AG09319 (cell line): ENCODE measurements at regions not wholly inside any gene's neighbourhood (a gene's known extent, or its start where the extent isn't known, plus 50 kb on each side); places are given as distances from the start of the nearest gene placed in this dataset.

Source experiments
- DNase-seq: peaks from one replicate; pipeline ENCODE4 v3.0.0-alpha.2; 2010; ENCODE audit warnings: low read depth; ENCODE audit errors: extremely low read depth
- TF ChIP-seq, protein P1 (sequence below): IDR thresholded peaks from 2 replicates; pipeline ENCODE4 v1.5.1; 2011; ENCODE audit warnings: low read depth, mild to moderate bottlenecking, inconsistent platforms, low read length, moderate library complexity

DNA sequence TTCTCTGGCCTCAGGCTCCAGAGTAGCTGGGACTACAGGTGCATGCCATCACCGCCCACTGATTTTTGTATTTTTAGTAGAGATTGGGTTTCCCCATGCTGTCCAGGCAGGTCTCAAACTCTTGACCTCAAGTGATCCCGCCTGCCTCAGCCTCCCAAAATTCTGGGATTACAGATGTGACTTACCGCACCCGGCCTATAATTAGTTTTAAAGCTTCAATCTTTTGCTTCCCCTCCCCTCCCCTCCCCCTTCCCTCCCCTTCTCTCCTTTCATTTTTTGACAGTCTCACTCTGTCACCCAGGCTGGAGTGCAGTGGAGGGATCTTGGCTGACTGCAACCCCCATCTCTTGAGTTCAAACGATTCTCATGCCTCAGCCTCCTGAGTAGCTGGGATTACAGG lies 433.3 kb upstream of the EDIL3 start:
- TF ChIP-seq, protein P1, sequence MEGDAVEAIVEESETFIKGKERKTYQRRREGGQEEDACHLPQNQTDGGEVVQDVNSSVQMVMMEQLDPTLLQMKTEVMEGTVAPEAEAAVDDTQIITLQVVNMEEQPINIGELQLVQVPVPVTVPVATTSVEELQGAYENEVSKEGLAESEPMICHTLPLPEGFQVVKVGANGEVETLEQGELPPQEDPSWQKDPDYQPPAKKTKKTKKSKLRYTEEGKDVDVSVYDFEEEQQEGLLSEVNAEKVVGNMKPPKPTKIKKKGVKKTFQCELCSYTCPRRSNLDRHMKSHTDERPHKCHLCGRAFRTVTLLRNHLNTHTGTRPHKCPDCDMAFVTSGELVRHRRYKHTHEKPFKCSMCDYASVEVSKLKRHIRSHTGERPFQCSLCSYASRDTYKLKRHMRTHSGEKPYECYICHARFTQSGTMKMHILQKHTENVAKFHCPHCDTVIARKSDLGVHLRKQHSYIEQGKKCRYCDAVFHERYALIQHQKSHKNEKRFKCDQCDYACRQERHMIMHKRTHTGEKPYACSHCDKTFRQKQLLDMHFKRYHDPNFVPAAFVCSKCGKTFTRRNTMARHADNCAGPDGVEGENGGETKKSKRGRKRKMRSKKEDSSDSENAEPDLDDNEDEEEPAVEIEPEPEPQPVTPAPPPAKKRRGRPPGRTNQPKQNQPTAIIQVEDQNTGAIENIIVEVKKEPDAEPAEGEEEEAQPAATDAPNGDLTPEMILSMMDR: no peak
- DNase-seq: no peak

DNA sequence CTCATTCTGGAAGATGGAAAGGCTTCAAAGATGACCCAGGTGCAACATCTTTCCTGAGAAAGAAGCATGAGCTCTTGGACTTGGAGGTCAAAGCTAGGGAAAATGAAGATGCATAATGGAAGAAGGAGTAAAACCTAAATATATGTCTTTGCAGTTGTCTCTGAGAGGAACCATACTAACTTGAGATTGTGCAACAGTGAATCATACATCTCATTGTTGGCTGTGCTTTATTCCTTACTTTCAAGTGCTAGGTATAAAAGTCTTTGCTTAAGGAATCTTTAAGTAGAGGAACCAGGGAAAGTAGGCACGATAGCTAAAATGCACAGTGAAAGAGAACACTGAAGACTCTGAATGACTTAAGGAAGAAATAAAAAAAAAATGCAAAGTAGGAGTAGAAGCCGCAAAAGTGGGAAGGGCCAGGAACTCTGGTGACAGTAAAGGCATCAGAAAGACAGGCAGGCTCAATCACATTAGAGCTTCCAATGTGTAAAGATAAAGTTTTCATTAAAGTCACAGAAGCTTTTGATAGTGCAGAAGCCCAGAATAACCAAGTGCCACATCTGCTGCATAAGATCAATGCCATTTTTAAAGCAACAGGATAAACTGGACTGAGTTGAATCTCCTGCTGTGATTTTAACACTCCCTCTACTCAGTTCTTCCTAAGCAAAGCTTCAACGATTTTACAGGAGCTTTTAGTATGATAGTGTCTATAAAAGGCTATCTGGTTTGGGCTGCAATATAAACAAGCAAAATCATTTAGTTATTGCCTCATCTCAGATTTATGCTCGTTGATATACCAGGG lies 432.3 kb upstream of the EDIL3 start:
- DNase-seq: no peak
- TF ChIP-seq, protein P1: no peak

DNA sequence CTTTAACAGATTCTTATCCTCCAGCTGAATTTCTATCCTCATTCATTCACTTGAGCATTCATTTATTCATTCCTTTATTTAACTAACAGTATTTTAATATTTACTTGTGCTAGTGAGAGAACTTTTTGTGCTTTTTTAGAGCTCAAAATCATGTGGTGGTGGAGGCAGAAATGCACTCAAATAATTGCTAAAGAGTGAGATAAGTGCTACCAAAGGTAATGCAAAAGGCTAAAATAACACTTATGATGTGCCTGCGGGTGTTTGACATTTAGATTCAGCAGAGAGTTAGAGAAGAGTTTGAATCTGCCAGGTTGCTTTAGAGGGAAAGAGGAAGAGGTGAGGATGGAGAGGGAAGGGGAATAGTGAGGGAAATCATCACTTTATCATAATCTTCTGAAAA lies 431.5 kb upstream of the EDIL3 start:
- TF ChIP-seq, protein P1: no peak
- DNase-seq: no peak

DNA sequence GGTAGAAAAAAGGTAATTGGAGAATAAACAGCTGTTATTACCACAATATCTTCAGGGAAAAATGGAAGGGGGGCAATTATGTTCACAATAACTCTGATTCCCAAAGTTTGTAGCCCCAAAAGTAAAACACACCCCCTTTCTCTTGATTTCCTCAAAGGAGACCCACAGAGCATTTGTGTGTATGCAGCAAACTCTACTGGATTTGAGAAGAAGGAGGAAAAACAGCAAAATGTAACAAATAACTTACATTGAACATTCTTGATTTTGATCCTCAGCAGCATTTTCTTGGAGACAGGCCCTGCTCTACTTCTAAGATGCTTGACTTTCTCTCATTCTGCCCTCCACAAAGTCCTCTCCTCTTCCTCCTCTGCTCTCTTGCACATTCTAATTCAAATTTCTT lies 420.8 kb upstream of the EDIL3 start:
- no peak for DNase-seq
- TF ChIP-seq, protein P1: no peak

DNA sequence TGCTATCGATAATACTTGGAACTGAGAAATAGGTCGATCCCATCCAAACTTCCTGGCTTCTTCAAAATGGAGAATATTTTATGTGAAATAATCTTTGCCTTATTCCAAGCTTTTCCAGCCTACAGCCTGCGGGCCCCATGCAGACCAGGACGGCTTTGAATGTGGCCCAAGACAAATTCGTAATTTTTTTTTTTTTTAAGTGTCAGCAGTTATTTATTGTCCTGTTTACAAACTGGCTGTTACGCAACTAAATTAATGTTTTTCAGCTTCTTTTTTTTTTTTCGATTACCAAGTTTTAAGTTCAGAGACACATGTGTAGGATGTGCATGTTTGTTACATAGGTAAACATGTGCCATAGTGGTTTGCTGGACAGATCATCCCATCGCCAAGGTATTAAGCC lies 411.7 kb upstream of the EDIL3 start:
- TF ChIP-seq, protein P1: no peak
- no peak for DNase-seq

GRCh38 chr5:84794486-84795035 lies 409.9 kb upstream of the EDIL3 start:
- DNase-seq: no peak
- TF ChIP-seq, protein P1: no peak

DNA sequence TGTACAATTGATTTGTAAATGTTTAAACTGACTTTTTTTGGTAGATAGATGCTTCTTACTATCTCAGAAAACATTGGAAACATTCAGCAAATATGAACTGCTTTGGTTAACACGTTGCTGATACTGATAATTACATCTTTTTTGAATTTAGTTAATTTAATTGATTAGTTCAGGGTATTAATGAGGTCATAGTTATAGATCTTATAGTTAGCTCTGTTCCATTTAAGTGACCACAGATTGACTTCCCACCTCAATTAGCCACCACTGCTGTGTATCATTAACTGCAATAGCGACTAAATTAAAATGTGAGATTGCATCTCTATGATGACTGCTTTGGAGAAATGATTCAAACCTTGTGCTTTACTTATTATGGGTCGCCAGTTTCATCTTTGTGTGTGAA lies 407.1 kb upstream of the EDIL3 start:
- TF ChIP-seq, protein P1: no peak
- no peak for DNase-seq
